ENCODE measurements at regions not wholly inside any gene's neighbourhood (a gene's known extent, or its start where the extent isn't known, plus 50 kb on each side); places are given as distances from the start of the nearest gene placed in this dataset.

DNA sequence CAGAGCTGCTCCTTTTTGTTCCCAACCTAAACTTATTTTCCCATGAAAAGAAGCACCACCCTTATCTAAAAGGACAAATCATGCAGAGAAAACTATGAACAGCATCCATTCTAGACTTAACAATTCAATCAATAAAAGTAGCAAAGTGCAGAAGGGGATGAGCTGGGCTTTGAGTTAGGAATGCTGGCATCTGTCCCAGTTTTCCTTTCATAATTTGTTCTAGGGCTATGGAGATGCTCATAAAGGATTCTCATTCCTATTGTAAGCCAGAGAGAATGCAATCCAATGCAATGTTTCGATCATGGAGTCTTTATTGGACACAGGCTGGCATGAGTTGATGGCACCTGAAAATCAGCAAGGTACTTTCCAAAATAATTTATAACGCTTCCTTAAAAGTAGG lies 330.6 kb downstream of the VPS13C start:
- Histone ChIP-seq H3K4me2 (ENCODE audit: insufficient read depth, low read length) (no peak overlapping the region), H3K27ac (ENCODE audit: extremely low read depth, low read depth, low read length) (no peak overlapping the region), H2AFZ (ENCODE audit: low read depth, low read length) (no peak overlapping the region), H3K4me1 (replicated peaks in 1 of 2; ENCODE audit: control insufficient read depth in 2 of 2, insufficient read depth in 2 of 2, low read length in 2 of 2) (no peaks in the 10 kb centered on the region), H4K20me1 (replicated peaks; ENCODE audit: control insufficient read depth, insufficient read depth, low read length) (no peaks in the 10 kb centered on the region), H3K27me3 (ENCODE audit: control insufficient read depth in 2 of 2, insufficient read depth in 2 of 2, low read length in 2 of 2) (no peaks in the 10 kb centered on the region), H3K79me2 (ENCODE audit: control insufficient read depth, insufficient read depth, low read length) (no peaks in the 10 kb centered on the region), H3K9me3 (replicated peaks; ENCODE audit: control insufficient read depth, insufficient read depth, low read depth, low read length) (no peaks in the 10 kb centered on the region), H3K9ac (ENCODE audit: insufficient read depth in 1 of 2, low read depth in 2 of 2, low read length in 2 of 2) (no peak overlapping the region), H3K4me3 (no peak overlapping the region), H3K36me3 (ENCODE audit: control insufficient read depth, insufficient read depth, low read length) (no peaks in the 10 kb centered on the region), H3K9me1 (ENCODE audit: control insufficient read depth, insufficient read depth, low read length) (no peaks in the 10 kb centered on the region)
- 4% methylated on average over 2 of the region's 2 CpGs for WGBS (ENCODE audit: insufficient coverage, low coverage, missing lambda C conversion rate)
- intact Hi-C loops (cut with micrococcal nuclease) (no loop called here), in situ Hi-C loops (cut with MboI) (no loop called here)
- DNase-seq (ENCODE audit: extremely low read depth in 1 of 4, low spot score in 3 of 4) (no peak), ATAC-seq (no peak), FAIRE-seq (no peak)
- BruUV-seq (replicated peaks), result no TSS peak
- ChIA-PET CTCF (ENCODE audit: low intra/inter-chr PET ratio) (no interaction called here), POLR2A (no interaction called here)
- no peak for TF ChIP-seq MGA (IDR thresholded peaks at IDR 0.05)
- TF ChIP-seq ZNF584 (CRISPR knock-in tag; IDR thresholded peaks at IDR 0.05; ENCODE audit: low read depth), result no peak
- no peak for TF ChIP-seq PTBP1 (IDR thresholded peaks at IDR 0.05; ENCODE audit: low read depth, low read length)
- TF ChIP-seq POLR2B (IDR thresholded peaks at IDR 0.05; ENCODE audit: low read depth, partially characterized antibody), result no peak
- TF ChIP-seq, protein P1, sequence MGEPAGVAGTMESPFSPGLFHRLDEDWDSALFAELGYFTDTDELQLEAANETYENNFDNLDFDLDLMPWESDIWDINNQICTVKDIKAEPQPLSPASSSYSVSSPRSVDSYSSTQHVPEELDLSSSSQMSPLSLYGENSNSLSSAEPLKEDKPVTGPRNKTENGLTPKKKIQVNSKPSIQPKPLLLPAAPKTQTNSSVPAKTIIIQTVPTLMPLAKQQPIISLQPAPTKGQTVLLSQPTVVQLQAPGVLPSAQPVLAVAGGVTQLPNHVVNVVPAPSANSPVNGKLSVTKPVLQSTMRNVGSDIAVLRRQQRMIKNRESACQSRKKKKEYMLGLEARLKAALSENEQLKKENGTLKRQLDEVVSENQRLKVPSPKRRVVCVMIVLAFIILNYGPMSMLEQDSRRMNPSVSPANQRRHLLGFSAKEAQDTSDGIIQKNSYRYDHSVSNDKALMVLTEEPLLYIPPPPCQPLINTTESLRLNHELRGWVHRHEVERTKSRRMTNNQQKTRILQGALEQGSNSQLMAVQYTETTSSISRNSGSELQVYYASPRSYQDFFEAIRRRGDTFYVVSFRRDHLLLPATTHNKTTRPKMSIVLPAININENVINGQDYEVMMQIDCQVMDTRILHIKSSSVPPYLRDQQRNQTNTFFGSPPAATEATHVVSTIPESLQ (CRISPR knock-in tag; IDR thresholded peaks at IDR 0.05), result no peak
- TF ChIP-seq MCM7 (IDR thresholded peaks at IDR 0.05), result no peak

Measured in K562 (cell line).